Gastrocnemius medialis (tissue), 4 donors: ENCODE measurements at regions not wholly inside any gene's neighbourhood (a gene's known extent, or its start where the extent isn't known, plus 50 kb on each side); places are given as distances from the start of the nearest gene placed in this dataset.

Source experiments
- ATAC-seq, 2 donors: fragments of 150-250 bp; one replicate each; pipeline ENCODE4 v1.9.1; 2016
- DNase-seq, 2 donors: peaks; one replicate each; pipeline ENCODE4 v3.0.0-alpha.2; 2019
- H3K27ac ChIP-seq, 4 donors: fragments of 200-600 bp; sonication (generic); 1 replicate in 1 of 4; 2 replicates in 3 of 4; pipeline ENCODE4 v1.5.1; 2016 to 2018; ENCODE audit warnings: mild to moderate bottlenecking in 2 of 4, moderate library complexity in 1 of 4
- H3K27me3 ChIP-seq, 3 donors: fragments of 200-600 bp; sonication (generic) in 2 of 3; 1 replicate in 1 of 3; 2 replicates in 2 of 3; pipeline versions ENCODE4 v1.5.1 to v1.6.0; 2016 to 2019; ENCODE audit warnings: mild to moderate bottlenecking in 1 of 3, moderate library complexity in 1 of 3
- H3K36me3 ChIP-seq, 2 donors: fragments of 200-600 bp; sonication (generic) in 1 of 2; one replicate each; pipeline ENCODE4 v1.5.1; 2017 to 2018
- H3K4me1 ChIP-seq, 2 donors: fragments of 200-600 bp; sonication (generic) in 1 of 2; one replicate each; pipeline ENCODE4 v1.5.1; 2016 to 2017; ENCODE audit warnings: mild to moderate bottlenecking in 2 of 2
- H3K4me3 ChIP-seq, 4 donors: fragments of 200-600 bp; sonication (generic) in 3 of 4; 1 replicate in 1 of 4; 2 replicates in 3 of 4; pipeline ENCODE4 v1.5.1; 2016 to 2019; ENCODE audit warnings: mild to moderate bottlenecking in 2 of 4
- H3K9me3 ChIP-seq, 3 donors: fragments of 200-600 bp; sonication (generic) in 2 of 3; 1 replicate in 1 of 3; 2 replicates in 2 of 3; pipeline ENCODE4 v1.5.1; 2016 to 2019
- POLR2A ChIP-seq, 2 donors: fragments of 450-650 bp; IDR thresholded peaks; one replicate each; pipeline ENCODE4 v1.6.1; 2017; ENCODE audit warnings: antibody characterized with exemption in 2 of 2, mild to moderate bottlenecking in 2 of 2, moderate library complexity in 2 of 2
- in situ Hi-C, 4 donors: fragments of 200-750 bp; cut with MboI; loops; one replicate each; pipeline versions ENCODE4 v1.15.0 to v1.8.0; 2017; ENCODE audit warnings: low sequenced_read_pairs in 4 of 4
- intact Hi-C: fragments of 100-400 bp; cut with DNase I; formaldehyde crosslinking; loops from one replicate; pipeline ENCODE4 v1.15.1; 2023; ENCODE audit warnings: low total_unique reads
- TF ChIP-seq, protein P1 (sequence below), 5 experiments: fragments of 450-650 bp in 3 of 5; fragments of 200-600 bp in 2 of 5; sonication (generic) in 2 of 5; IDR thresholded peaks in 4 of 5; conservative IDR thresholded peaks in 1 of 5; 1 replicate in 4 of 5; 2 replicates in 1 of 5; pipeline ENCODE4 v1.5.1; 2016 to 2019; ENCODE audit warnings: antibody characterized with exemption in 5 of 5, mild to moderate bottlenecking in 3 of 5, moderate library complexity in 3 of 5

DNA sequence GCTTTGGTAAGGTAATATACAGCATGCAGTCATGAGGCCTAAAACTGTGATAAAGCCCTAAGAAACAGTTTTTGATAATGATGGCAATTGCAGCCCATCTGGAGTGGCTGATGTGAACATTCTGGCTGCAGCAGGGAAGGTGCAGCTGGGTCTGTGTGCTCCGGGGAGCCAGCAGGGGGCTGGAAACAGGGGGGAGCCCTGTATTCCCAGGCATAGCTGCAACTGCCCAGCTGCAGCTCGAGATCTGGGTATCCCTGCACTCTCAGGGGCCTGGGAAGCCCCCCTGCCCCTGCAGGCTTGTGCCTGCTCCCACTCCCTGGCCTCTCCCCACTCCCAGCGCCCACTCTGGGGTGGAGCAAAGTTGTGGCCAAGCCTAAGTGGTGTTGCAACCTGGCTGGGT is 95.6 kb downstream of the RRAGB start:
- no peaks in the 10 kb centered on the region for H3K36me3 ChIP-seq

DNA sequence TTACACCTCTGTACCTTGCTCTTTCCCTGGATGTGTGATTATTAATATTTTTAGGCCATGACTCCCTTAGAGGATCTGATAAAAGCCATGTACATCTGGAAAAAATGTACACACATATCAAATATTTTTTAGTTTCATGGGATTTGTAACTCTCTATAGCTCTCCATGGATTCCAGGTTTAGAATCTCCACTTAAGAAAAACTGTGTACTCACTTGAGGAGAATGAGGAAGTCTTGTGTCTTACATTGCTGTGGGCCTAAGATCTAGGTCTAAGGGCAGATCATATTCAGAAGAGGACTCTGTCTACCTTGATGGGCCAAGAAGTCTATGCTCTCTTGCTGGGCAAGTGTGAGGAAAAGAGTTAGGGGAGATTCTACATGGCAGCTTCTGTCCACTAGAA is 98.0 kb downstream of the RRAGB start:
- Histone ChIP-seq H3K4me1 (no peaks in the 10 kb centered on the region), H3K27ac (no peak overlapping the region), H3K9me3 (no peaks in the 10 kb centered on the region), H3K4me3 (no peak overlapping the region), H3K27me3 (no peaks in the 10 kb centered on the region), H3K36me3 (no peaks in the 10 kb centered on the region)
- in situ Hi-C loops = no loop called here
- DNase-seq (no peak), ATAC-seq (no peak)
- TF ChIP-seq POLR2A (IDR thresholded peaks at IDR 0.05) = no peak
- TF ChIP-seq, protein P1, sequence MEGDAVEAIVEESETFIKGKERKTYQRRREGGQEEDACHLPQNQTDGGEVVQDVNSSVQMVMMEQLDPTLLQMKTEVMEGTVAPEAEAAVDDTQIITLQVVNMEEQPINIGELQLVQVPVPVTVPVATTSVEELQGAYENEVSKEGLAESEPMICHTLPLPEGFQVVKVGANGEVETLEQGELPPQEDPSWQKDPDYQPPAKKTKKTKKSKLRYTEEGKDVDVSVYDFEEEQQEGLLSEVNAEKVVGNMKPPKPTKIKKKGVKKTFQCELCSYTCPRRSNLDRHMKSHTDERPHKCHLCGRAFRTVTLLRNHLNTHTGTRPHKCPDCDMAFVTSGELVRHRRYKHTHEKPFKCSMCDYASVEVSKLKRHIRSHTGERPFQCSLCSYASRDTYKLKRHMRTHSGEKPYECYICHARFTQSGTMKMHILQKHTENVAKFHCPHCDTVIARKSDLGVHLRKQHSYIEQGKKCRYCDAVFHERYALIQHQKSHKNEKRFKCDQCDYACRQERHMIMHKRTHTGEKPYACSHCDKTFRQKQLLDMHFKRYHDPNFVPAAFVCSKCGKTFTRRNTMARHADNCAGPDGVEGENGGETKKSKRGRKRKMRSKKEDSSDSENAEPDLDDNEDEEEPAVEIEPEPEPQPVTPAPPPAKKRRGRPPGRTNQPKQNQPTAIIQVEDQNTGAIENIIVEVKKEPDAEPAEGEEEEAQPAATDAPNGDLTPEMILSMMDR (IDR thresholded peaks at IDR 0.05 in 4 of 5, conservative IDR thresholded peaks at IDR 0.05 in 1 of 5) = no peak
- intact Hi-C loops = no loop called here

More for the DNA sequence above, 95.6 kb downstream of the RRAGB start:
- Histone ChIP-seq H3K9me3 (no peaks in the 10 kb centered on the region), H3K27me3 (no peaks in the 10 kb centered on the region), H3K4me3 (no peak overlapping the region), H3K27ac (no peak overlapping the region), H3K4me1 (no peaks in the 10 kb centered on the region)
- in situ Hi-C loops = no loop called here
- DNase-seq = no peak
- ATAC-seq = no peak
- TF ChIP-seq POLR2A (IDR thresholded peaks at IDR 0.05) = no peak
- TF ChIP-seq, protein P1 (IDR thresholded peaks at IDR 0.05 in 4 of 5, conservative IDR thresholded peaks at IDR 0.05 in 1 of 5) = no peak
- intact Hi-C loops = no loop called here

DNA sequence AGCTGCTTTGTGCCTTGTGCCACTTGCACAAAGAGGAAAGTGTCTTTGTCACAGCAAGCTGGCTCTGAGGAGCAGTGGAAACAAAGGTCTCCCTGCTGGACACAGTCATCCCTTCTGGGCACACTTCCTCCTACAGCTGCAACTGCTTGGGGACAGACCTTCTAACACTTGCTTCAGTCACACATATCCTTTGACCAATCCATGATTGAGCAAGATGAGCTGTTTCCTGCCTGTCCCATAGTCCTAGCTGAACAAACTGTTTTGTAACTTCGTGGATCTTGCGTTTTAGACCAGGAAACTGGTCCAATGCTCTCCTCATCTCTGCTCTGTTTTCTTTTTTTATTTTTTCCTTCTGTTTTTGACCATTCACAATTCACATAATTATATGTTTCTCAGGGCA is 98.5 kb downstream of the RRAGB start:
- no peaks in the 10 kb centered on the region for H3K36me3 ChIP-seq
- H3K27me3 ChIP-seq = no peaks in the 10 kb centered on the region
- H3K4me3 ChIP-seq = no peak overlapping the region
- ATAC-seq (no peak), DNase-seq (no peak)
- no peaks in the 10 kb centered on the region for H3K9me3 ChIP-seq
- in situ Hi-C loops = no loop called here
- intact Hi-C loops = no loop called here
- H3K4me1 ChIP-seq = no peaks in the 10 kb centered on the region
- TF ChIP-seq, protein P1 (IDR thresholded peaks at IDR 0.05 in 4 of 5, conservative IDR thresholded peaks at IDR 0.05 in 1 of 5) = no peak
- no peak for TF ChIP-seq POLR2A (IDR thresholded peaks at IDR 0.05)
- H3K27ac ChIP-seq = no peak overlapping the region

DNA sequence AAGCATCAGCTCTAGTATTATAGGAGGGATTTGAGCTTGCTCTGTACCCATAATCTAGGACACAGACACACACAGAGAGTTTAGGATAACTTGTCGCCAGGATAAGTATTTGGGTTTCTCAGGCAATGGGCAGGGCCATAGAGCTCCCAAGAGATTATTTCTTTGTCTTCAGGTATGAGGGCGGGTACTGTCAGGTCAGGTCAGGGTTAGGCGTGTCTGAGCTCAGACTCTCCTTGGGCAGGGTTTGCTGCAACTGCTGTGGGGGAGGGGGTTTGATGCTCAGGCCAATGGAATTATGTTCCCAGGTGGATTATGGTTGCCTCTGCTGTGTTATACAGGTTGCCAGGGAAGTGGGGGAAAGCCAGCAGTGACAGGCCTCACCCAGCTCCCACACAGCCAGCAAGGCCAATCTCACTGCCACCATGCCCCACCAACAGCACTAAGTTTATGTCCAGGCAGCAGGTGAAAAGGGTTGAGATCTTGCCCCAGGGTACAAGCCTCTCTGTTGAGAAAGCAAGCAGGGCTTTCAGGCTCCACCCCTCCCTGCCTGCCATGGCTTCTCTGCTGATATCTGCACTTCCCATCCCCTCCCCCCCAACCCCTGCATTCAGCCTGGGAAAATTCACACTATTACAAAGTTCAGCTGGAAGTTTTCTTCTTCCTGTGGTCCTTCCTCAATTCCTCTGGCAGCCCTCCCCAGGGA is 101.3 kb downstream of the RRAGB start:
- ATAC-seq = no peak
- no peaks in the 10 kb centered on the region for H3K36me3 ChIP-seq
- H3K4me1 ChIP-seq = no peaks in the 10 kb centered on the region
- in situ Hi-C loops = no loop called here
- intact Hi-C loops = no loop called here
- H3K27me3 ChIP-seq = no peaks in the 10 kb centered on the region
- H3K27ac ChIP-seq = no peak overlapping the region
- no peak for DNase-seq
- TF ChIP-seq, protein P1 (IDR thresholded peaks at IDR 0.05 in 4 of 5, conservative IDR thresholded peaks at IDR 0.05 in 1 of 5) = no peak
- TF ChIP-seq POLR2A (IDR thresholded peaks at IDR 0.05) = no peak
- no peak overlapping the region for H3K4me3 ChIP-seq
- H3K9me3 ChIP-seq = no peaks in the 10 kb centered on the region

DNA sequence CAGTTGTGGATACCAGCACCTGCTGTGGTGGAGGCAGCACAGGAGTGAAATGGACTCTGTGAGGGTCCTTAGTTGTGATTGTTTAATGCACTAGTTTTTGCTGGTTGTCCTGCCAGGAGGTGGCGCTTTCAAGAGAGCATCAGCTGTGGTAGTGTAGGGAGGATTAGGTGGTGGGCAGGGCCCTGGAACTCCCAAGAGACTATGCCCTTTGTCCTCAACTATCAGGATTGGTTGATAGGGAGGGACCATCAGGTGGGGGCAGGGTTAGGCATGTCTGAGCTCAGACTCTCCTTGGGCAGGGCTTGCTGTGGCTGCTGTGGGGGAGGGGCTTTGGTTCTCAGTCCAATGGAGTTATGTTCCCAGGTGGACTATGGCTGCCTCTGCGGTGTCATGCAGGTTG is 121.9 kb downstream of the RRAGB start:
- in situ Hi-C loops = no loop called here
- Histone ChIP-seq H3K27me3 (no peaks in the 10 kb centered on the region), H3K4me3 (no peak overlapping the region), H3K9me3 (no peaks in the 10 kb centered on the region), H3K27ac (no peak overlapping the region), H3K36me3 (no peaks in the 10 kb centered on the region), H3K4me1 (no peaks in the 10 kb centered on the region)
- TF ChIP-seq, protein P1 (IDR thresholded peaks at IDR 0.05 in 4 of 5, conservative IDR thresholded peaks at IDR 0.05 in 1 of 5) = no peak
- intact Hi-C loops = no loop called here
- DNase-seq = no peak
- ATAC-seq = no peak
